ENCODE measurements at regions not wholly inside any gene's neighbourhood (a gene's known extent, or its start where the extent isn't known, plus 50 kb on each side); places are given as distances from the start of the nearest gene placed in this dataset.
A peak's percentile ranks its signal among the peaks of the same experiment; 100 is the strongest.
"Not testable (repeated sequence)": the region's sequence is repeated elsewhere in the genome, so short reads cannot be mapped to it uniquely, and the experiment has no call there.

DNA sequence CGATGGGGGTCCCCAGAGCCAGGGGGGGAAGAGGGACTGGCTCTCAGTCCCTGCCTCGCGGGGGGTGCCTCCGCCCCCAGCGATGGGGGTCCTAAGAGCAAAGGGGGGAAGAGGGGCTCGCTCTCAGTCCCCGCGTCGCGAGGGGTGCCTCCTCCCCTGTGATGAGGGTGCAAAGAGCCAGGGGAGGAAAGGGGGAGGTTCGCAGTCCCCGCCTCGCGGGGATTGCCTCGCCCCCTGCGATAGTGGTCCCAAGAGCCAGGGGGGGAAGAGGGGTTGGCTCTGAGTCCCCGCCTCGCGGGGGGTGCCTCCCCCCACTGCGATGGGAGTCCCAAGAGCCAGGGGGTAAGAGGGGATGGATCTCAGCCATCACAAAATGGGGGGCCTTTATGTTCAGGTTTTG, 168.5 kb downstream of the ATP6V0E2 start:
- not testable (repeated sequence) for DNase-seq (ENCODE audit: low read depth); H3K4me3 ChIP-seq (ENCODE audit: low read depth, low read length)

DNA sequence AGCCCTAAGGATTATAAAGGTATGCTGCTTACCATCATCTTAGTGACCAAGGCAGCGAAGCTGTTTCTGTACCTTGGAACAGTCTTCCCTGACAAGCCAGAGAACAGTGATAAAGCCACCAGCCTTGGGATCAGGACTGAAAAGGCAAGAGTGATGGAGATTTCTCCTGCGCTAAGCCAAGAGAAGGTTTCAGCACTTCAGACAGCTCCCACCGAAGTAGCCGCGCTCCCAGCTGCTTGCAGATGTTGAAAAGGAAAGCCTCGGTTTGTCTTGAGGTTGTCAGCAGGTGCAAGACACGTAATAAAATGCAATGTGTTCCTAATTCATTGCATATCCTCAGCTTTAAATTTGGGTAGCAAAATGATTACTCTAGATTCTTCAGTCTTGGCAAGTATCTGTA, 171.0 kb downstream of the ATP6V0E2 start:
- H3K4me3 ChIP-seq (ENCODE audit: low read depth, low read length): not testable (repeated sequence)
- peak; percentile 2 for DNase-seq (ENCODE audit: low read depth)

DNA sequence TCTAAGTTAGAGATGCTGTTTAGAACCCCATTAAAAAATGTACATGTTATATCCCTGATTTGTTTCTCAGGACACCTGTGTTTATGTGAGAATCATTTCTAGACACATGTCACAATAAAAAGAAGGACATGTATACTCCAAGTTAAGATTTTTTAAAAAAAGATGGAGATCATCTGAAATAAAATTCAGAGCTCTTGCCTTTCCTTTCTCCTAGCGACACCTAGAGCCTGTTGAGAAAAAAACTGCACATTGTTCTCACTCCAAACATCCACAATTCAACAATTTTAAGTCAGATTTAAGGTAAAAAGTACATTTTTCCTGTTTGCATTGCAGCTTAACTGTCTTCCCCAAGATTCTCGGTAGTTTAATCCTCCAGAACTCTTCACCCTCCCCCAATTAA, 171.8 kb downstream of the ATP6V0E2 start:
- H3K4me3 ChIP-seq (ENCODE audit: low read depth, low read length); DNase-seq (ENCODE audit: low read depth): not testable (repeated sequence)

DNA sequence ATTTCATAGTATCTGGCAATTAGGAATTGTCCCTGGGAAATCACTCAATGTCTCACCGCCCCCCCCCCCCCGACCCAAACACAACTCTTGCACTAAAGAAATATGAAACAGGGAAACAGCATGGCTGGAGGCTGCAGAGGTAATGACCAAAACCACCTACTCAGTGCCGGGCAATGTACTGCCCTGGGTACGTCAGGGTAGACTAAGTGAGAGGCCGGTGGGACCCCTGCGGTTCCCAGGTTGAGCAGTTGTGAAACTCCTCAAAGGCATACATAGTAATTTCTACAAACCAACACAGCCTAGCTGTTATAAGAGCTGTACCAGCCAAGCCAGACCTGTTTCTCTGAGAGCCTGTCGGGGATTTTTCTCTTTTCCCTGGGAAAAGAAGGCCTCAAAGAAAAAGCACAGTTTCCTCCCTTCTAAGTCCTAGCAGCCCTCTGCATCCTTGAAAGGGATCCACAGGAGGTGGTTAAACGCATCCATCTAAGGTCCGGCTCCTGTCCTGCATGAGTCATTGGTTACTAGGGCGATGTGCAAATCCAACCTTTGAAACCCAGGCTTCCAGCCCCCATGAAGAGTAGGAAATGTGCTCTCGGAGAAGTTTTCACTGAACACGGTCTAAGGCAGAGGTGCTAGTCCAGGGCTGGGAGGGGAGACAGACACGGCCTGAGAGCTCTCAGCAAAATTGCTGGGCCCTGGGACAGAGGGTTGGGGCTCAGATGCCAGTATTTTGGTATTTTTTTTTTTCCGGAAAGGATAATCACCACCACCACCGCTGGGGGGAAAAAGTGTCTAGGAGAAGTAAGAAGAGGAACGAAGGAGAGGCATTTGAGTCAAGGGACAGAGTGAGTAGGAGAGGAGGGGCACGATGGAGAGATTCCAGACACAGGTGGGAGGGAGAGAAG, 172.8 kb downstream of the ATP6V0E2 start:
- DNase-seq (ENCODE audit: low read depth); H3K4me3 ChIP-seq (ENCODE audit: low read depth, low read length): not testable (repeated sequence)

DNA sequence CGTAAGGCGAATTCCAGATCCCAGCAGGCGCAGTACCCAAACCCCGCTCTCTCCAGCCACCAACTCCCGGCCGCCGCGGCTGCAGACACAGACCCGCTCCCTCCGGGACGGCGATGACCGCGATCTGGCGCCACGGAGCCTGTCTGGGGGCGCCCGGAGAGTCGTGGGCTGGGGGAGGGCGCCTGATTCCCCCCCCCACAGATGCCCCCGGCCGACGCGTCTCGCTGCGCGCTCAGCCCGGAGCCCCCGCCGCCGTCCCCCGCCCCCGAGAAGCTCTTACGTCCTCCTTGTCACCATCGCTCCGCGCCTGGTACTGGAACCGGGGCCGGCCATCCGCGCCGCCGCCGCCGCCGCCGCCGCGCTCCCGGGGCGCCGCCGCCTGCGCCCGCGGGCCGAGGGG, 173.6 kb downstream of the ATP6V0E2 start:
- not testable (repeated sequence) for H3K4me3 ChIP-seq (ENCODE audit: low read depth, low read length); DNase-seq (ENCODE audit: low read depth)

DNA sequence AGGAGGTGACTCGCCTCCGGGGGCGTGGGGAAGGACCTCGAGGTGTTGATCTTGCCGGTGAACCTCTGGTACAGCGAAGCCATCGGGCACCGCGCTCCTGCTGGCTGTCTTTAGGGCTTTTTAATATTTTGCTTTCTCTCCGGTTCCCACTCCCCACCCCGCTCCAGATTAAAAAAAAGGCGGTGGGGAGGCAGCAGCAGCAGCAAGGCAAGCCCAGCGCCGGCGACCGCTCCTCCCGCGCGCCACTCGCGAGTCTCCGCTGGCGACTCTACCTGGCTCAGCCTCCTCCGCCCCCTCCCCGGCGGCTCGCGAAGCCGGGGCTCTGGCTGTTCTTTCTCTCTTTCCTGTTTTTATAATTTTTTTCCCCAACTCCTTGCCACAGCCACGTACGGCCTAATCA, 174.0 kb downstream of the ATP6V0E2 start:
- not testable (repeated sequence) for H3K4me3 ChIP-seq (ENCODE audit: low read depth, low read length)

DNA sequence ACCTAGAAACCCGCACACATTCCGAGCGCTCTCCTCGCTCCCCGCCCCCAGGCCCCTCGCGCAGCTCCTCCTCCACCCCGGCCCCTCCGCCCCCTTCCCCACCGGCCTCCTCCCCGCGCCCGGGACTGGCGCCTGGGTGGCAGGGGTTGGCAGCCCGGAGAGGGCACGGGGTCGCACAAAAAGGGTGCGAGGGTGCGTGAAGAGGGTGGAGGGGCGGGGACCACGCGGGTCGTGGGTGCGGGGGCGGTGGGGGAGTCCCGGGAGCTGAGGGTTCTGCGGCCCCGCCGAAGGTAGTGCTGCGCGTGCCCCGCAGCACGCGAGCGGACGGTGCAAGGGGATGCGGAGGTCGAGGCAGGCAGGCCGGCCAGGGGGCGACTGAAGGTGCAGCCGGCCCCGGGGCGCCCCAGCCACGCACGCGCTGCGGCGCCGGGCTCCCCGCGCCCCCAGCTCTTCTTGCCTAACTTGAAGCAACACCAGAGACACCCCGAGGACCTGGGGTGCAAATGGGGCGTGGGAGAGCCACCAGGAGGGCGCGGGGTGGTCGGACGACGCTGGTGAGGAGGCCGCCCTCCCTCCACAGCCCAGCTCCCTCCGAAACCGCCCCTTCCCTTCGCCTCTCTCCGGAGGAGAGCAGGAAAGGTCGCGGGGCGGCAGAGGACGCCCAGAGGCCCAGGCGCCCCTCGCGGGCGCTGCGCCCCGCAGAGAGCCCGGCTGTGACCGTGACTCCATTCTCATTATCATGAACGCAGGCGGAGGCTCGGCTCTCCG, 174.7 kb downstream of the ATP6V0E2 start:
- not testable (repeated sequence) for DNase-seq (ENCODE audit: low read depth)
- H3K4me3 ChIP-seq (ENCODE audit: low read depth, low read length): peak overlapping the region; percentile 38

More for the DNA sequence above, 174.0 kb downstream of the ATP6V0E2 start:
- DNase-seq (ENCODE audit: low read depth): not testable (repeated sequence)

DNA sequence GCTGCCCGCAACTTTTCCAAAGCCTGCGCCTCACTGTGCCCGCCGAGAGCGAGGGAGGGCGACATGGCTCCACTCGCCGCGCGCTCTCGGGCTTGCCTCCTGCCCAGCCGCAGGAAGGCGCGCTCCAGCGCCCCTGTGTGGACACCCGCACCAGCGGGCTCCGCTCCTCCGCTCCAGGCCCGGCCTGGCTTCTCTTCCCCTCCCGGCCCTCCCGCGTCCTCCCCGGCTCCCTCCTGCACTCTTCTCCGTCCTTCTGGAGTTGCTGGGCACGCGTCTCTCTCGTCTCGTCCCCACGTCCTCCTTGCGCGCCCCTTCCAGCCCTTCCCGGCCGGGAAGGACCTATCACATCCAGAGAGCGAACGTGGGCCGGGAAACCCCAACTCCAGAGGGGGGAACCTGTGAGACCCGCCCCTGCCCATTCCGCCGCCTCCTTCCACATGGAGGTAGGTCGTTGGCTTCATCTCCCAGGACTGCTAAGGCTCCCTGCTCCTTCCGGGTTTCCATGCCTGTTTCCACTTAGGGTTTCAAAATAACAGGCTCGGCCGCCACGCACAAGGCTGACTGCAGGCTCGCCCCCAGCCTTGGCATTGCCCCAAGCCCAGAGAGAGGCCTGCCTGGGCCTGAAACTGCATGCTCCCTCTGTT, 175.4 kb downstream of the ATP6V0E2 start:
- H3K4me3 ChIP-seq (ENCODE audit: low read depth, low read length): peak overlapping the region; percentile 38
- peak; percentile 0 for DNase-seq (ENCODE audit: low read depth)

DNA sequence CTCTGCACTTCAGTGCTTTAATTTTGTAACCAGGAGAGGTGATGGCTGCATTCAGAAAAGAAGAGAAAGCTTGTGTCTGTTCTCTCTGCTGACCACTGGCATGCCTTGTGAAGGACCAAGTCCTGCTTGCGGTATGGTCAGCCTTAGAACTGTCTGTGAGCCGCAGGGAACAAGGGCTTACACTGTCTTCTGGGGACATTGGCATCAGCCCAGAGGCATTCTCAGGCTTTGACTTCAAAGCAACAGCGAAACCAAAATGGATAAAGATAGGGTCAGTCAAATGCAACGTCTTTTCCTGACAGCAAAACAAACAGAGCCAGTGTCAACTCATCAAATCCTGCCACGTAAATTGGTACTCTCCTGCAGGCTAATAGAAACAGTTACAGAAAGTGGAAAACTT, 179.6 kb downstream of the ATP6V0E2 start:
- DNase-seq (ENCODE audit: low read depth); H3K4me3 ChIP-seq (ENCODE audit: low read depth, low read length): not testable (repeated sequence)

DNA sequence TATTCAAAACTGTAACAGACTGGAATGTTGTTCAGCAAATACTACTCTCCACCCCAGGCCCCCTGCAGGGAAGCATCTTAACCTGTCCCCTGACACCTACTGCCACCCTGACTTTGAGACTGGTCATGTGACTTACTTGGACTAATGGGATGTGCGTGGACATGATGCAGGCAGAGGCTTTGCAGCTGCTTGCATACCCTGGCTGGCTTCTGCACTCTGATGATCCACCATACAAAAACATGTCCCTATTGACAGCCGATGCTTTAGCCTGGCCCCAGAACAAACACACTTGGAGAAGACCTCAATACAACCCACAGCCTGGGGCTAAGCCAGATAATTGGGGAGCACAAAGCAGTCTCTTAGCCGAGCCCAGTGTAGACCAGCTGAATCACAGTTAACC, 180.5 kb downstream of the ATP6V0E2 start:
- DNase-seq (ENCODE audit: low read depth); H3K4me3 ChIP-seq (ENCODE audit: low read depth, low read length): not testable (repeated sequence)

DNA sequence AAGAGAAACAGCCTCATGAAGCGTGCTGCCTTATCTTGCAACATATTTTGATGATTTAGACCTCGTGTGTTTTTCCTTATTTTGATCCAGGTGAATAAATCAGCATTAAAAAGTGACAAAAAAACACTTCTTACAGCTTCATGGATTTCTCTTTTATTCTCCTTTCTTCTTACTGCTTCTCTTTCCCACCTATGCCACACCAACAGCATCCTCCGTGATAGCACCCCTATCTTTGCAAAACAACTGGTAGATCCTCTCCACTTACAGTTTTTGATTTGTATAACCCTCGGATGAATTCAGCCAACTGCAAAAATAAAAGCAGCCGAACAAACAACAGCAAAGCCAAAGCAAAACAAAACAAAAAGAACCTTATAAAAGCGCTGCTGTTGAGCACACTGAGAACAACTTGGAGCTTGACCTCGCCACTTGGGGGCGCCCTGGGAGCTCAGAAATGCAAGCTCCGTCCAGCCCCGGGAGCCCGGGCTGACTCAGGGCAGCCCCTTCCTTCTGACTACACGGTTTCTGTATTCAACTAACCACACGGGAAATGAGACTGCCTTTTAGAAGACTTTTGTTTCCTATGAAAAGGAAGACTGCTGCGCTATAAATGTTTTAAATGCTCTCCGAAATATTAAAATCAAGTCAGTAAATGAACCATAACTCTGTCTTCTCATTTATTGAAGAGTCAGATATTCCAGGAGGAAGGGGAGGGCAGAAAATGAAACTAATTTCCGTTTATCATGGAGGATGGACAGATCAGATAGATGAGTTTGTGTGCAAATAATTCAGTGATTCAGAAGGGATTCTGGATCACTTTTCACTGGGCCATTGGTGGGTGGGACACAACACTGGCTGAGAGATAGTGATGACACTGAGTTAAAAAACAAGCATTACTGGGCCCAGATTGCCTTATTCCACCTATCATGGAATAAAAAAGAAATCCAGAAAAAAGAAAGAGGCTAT, 186.8 kb downstream of the ATP6V0E2 start:
- not testable (repeated sequence) for H3K4me3 ChIP-seq (ENCODE audit: low read depth, low read length); DNase-seq (ENCODE audit: low read depth)

DNA sequence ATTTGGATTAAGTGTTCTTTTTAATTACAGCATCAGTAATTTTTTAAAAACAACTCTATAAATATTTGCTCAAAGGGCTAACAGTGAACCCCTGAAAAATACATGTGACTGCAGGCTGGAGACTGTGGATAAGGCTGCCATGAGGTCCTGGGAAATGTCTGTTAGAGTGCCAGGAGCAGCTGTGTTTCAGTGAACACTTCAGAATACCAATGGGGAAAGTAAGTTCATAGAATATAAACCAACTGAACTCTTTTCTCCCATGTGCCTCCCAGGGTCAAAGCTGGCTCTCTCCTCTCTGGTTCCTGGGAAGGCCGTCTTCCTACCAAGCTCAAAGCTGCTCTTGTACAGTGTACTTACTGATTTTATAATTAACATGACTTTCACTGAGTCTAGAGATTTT, 189.4 kb downstream of the ATP6V0E2 start:
- DNase-seq (ENCODE audit: low read depth); H3K4me3 ChIP-seq (ENCODE audit: low read depth, low read length): not testable (repeated sequence)

DNA sequence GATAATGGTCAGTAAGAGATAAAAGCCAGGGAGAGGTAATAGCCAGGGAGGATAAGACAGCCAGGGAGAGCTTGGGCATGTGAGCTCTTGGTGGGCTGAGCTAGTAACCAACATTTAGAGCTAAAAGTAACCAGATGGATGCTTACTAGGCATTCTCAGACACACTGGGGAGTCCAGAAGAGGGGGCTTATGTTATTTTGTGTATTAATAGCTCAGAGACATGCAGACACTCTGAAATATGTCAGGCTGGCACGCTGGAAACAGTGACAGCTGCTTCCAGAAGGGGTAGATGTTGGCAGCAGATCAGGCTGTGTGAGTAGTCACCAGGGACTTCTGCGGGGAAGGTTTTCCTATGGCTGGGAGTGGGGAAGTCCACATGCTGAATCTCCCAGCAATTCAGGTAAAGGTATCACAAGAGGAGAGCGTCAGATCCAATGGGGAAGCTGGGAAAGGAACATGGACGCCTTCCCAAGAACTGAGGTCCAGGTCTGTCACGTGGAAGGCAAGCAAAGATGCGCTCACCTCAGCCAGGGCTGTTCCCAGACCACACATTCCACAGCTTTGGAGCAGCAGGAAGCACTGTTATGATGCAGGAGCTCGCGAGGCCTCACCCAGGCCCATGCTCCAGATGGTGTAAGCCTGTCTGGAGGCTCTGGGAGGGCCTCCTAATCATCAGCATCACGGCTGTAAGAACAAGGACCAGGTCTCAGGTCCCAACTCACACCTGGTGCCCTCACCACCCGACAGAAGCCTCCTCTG, 196.0 kb downstream of the ATP6V0E2 start:
- DNase-seq (ENCODE audit: low read depth); H3K4me3 ChIP-seq (ENCODE audit: low read depth, low read length): not testable (repeated sequence)

DNA sequence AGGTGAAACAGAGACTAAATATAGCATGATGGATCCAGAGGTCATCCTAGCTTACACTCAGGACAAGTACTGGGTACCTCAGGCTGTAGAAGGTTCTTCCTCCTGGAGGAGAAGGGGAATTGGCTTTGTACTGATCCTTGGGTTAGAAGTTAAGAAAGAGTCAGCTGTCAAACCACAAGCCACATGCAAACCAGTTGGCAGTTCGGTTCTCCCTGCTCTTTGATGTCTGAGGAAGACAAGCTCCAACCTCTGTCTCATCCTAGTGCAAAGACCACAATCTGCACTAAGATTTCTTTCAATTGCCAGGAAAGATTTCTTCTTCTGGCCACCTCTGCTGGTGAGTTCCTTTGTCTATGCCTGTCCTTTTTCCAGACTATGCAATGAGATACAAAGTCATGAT, 203.8 kb downstream of the ATP6V0E2 start:
- not testable (repeated sequence) for DNase-seq (ENCODE audit: low read depth); H3K4me3 ChIP-seq (ENCODE audit: low read depth, low read length)

DNA sequence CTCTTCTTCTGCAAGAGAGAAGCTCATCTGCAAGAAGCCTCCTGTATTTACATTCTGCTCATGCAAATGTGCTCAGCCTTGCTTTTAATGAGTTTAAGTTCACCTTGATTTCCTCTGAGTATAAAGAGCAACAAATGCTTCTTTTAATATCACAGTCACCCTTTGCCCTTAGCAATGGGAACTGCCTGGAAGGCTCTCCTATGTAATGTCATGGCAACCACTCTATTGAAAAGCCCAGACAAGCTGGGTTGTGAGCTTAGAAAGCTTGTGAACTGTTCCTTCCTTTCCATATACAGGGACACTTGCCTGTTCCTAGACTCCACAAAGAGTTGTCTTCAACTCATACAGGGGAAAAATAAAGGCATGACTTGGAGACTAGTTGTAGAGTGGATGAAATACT, 208.1 kb downstream of the ATP6V0E2 start:
- H3K4me3 ChIP-seq (ENCODE audit: low read depth, low read length); DNase-seq (ENCODE audit: low read depth): not testable (repeated sequence)

DNA sequence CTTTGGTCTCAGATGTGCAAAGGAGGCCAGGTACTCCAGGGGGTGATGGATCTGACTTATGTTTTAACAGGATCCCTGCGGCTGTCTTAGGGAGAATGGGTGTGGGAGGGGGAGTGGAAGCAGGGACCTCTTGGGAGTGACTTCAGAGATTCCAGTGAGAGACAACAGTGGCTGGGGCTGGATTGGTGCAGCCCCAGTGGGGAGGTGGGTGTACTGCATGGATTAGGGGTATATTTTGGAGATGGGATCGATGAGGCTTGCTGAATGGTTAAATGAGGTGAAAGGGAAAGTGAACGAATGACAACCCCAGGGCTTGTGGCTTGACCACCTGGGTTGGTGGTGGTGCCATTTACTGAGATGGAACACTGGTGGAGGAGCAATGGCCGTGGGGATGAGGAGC, 211.0 kb downstream of the ATP6V0E2 start:
- not testable (repeated sequence) for H3K4me3 ChIP-seq (ENCODE audit: low read depth, low read length); DNase-seq (ENCODE audit: low read depth)

DNA sequence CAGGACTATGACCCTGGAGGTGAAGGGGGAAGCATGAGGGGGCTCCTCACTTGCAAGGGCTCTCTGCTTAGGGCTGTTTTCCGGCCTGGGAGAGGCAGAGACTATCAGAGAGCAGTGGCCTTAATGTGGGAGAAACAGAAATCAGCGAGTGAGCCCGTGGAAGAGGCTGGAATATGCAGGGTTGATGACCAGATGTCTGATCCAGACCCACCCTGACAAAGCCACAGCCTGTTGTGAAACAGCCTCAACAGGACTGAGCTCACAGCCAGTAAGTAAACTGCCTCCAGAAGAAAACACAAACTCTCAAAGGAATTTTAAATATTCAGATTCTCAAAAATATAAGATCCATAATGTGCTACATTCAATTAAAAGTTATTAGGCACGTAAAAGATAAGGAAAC, 213.7 kb downstream of the ATP6V0E2 start:
- not testable (repeated sequence) for H3K4me3 ChIP-seq (ENCODE audit: low read depth, low read length); DNase-seq (ENCODE audit: low read depth)

DNA sequence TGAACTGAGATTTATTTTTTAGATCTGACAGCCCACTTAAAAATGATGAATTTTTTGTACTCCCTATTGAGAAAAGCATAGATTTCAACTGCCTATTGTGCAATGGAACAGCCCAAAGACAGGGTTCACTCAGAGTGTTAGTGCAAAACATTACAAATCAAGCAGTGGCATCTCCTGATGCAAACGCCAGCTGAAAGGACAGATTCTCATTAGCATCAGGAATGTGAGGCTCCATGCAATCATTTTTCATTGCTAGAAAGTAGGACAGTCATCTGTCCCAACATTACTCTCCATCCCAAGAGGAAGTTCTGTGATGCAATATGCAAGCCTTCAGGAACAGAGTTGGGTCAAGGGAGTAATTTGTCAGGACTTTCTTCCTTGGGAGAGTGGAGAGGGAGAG, 215.4 kb downstream of the ATP6V0E2 start:
- DNase-seq (ENCODE audit: low read depth); H3K4me3 ChIP-seq (ENCODE audit: low read depth, low read length): not testable (repeated sequence)
